ENCODE measurements at regions not wholly inside any gene's neighbourhood (a gene's known extent, or its start where the extent isn't known, plus 50 kb on each side); places are given as distances from the start of the nearest gene placed in this dataset.

DNA sequence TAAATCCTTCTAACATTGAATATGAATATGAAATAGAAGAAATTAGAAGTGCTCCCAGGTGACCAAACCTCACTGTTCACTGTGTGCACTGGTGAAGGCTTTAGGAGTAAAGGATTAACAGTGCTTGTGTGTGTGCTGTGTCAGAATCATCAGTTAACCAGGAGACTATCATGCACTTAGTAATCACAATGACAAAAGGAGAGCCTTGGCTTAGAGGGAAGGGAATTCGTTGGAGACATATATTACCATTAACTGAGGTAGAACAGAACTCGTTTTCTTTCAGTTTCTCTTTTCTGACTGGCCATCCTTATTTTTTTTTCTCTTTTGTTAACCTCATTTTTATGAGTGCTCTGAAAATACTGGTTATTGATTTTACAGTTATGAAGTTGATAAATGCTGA lies 213.3 kb upstream of the GBE1 start:
- Histone ChIP-seq H3K4me1 (ENCODE audit: insufficient read depth, low read length) (peaks cover 8% of the 10 kb centered on the region; the same call in 1 of the 2 replicates), H3K9me3 (ENCODE audit: insufficient read depth, low read depth, low read length) (peaks cover 8% of the 10 kb centered on the region; the same call in 1 of the 2 replicates), H3K27ac (ENCODE audit: low read length) (no peak overlapping the region), H3K4me3 (ENCODE audit: low read length) (no peak overlapping the region), H3K27me3 (ENCODE audit: insufficient read depth, low read length) (no peaks in the 10 kb centered on the region), H3K36me3 (ENCODE audit: insufficient read depth, low read depth, low read length) (no peaks in the 10 kb centered on the region), H3K9ac (ENCODE audit: low read depth, low read length) (no peak overlapping the region)

DNA sequence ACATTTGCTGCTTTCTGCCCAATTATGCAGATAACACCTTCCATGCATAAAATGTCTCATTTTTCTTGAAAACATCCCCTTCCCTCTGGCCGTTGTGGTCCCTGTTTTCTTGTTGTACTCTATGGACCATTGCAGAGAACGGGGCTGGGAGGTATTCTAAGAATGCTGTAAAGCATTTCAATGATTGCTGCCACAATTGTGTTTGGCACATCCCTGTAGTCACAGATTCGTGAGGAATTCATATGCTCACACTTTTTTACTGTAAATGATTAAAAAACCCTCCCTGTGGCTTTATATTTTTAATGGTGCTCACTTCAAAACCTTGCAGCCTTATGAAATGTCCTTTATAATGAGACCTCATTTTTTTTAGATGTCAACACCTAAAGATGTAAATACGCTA lies 207.2 kb upstream of the GBE1 start:
- Histone ChIP-seq H3K27ac (ENCODE audit: low read length) (no peak overlapping the region), H3K36me3 (ENCODE audit: insufficient read depth, low read depth, low read length) (no peaks in the 10 kb centered on the region), H3K9me3 (ENCODE audit: insufficient read depth, low read depth, low read length) (peaks cover 8% of the 10 kb centered on the region; the same call in 1 of the 2 replicates), H3K9ac (ENCODE audit: low read depth, low read length) (no peak overlapping the region), H3K27me3 (ENCODE audit: insufficient read depth, low read length) (no peaks in the 10 kb centered on the region), H3K4me1 (ENCODE audit: insufficient read depth, low read length) (peaks cover 43% of the 10 kb centered on the region; the same call in 1 of the 2 replicates), H3K4me3 (ENCODE audit: low read length) (no peak overlapping the region)

DNA sequence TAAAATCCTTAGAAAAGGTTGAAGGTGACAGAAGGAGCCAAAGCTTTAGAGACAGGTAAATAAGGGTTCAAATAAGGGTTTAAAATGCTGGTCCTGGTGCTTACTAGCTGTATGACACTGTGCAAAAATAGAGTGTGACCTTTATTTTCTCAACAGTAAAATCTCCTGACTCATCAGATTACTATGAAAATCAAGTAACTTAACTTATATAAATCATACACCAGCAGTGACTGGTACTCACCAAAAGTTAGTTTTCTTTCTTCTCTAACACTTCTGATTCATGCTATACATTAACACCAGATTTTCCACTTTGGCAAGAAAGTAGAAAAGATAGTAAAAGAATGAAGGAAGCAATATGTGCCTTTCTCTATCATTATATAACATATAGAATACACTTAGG lies 205.9 kb upstream of the GBE1 start:
- H3K36me3 ChIP-seq (ENCODE audit: insufficient read depth, low read depth, low read length) = no peaks in the 10 kb centered on the region
- H3K4me3 ChIP-seq (ENCODE audit: low read length) = no peak overlapping the region
- peaks cover 43% of the 10 kb centered on the region; the same call in 1 of the 2 replicates for H3K4me1 ChIP-seq (ENCODE audit: insufficient read depth, low read length)
- H3K9ac ChIP-seq (ENCODE audit: low read depth, low read length) = no peak overlapping the region
- no peak overlapping the region for H3K27ac ChIP-seq (ENCODE audit: low read length)
- peaks cover 8% of the 10 kb centered on the region; the same call in 1 of the 2 replicates for H3K9me3 ChIP-seq (ENCODE audit: insufficient read depth, low read depth, low read length)
- no peaks in the 10 kb centered on the region for H3K27me3 ChIP-seq (ENCODE audit: insufficient read depth, low read length)

- no peaks in the 10 kb centered on the region for H3K9me3 ChIP-seq (ENCODE audit: insufficient read depth, low read depth, low read length)
- no peaks in the 10 kb centered on the region for H3K27me3 ChIP-seq (ENCODE audit: insufficient read depth, low read length)
- H3K4me3 ChIP-seq (ENCODE audit: low read length) = peak overlapping the region; percentile 37; the same call in 1 of the 2 replicates
- peak overlapping the region; percentile 44 for H3K27ac ChIP-seq (ENCODE audit: low read length)
- no peaks in the 10 kb centered on the region for H3K36me3 ChIP-seq (ENCODE audit: insufficient read depth, low read depth, low read length)
- H3K4me1 ChIP-seq (ENCODE audit: insufficient read depth, low read length) = peaks cover 43% of the 10 kb centered on the region; the same call in 1 of the 2 replicates
- peak overlapping the region; percentile 29; the same call in 1 of the 2 replicates for H3K9ac ChIP-seq (ENCODE audit: low read depth, low read length)
Observed at GRCh38 chr3:81965696-81966095, 204.3 kb upstream of the GBE1 start.

- no peaks in the 10 kb centered on the region for H3K27me3 ChIP-seq (ENCODE audit: insufficient read depth, low read length)
- H3K36me3 ChIP-seq (ENCODE audit: insufficient read depth, low read depth, low read length) = no peaks in the 10 kb centered on the region
- no peaks in the 10 kb centered on the region for H3K9me3 ChIP-seq (ENCODE audit: insufficient read depth, low read depth, low read length)
- H3K9ac ChIP-seq (ENCODE audit: low read depth, low read length) = no peak overlapping the region
- peaks cover 31% of the 10 kb centered on the region; the same call in 1 of the 2 replicates for H3K4me1 ChIP-seq (ENCODE audit: insufficient read depth, low read length)
- no peak overlapping the region for H3K27ac ChIP-seq (ENCODE audit: low read length)
- H3K4me3 ChIP-seq (ENCODE audit: low read length) = no peak overlapping the region
Observed at GRCh38 chr3:81962396-81962795, 201.0 kb upstream of the GBE1 start.

- H3K27ac ChIP-seq (ENCODE audit: low read length) = no peak overlapping the region
- H3K27me3 ChIP-seq (ENCODE audit: insufficient read depth, low read length) = no peaks in the 10 kb centered on the region
- no peaks in the 10 kb centered on the region for H3K36me3 ChIP-seq (ENCODE audit: insufficient read depth, low read depth, low read length)
- H3K9ac ChIP-seq (ENCODE audit: low read depth, low read length) = no peak overlapping the region
- peaks cover 1% of the 10 kb centered on the region; the same call in 1 of the 2 replicates for H3K4me1 ChIP-seq (ENCODE audit: insufficient read depth, low read length)
- H3K9me3 ChIP-seq (ENCODE audit: insufficient read depth, low read depth, low read length) = no peaks in the 10 kb centered on the region
- H3K4me3 ChIP-seq (ENCODE audit: low read length) = no peak overlapping the region
Observed at GRCh38 chr3:81958972-81959640, 197.7 kb upstream of the GBE1 start.

- H3K9ac ChIP-seq (ENCODE audit: low read depth, low read length) = no peak overlapping the region
- no peak overlapping the region for H3K4me3 ChIP-seq (ENCODE audit: low read length)
- H3K9me3 ChIP-seq (ENCODE audit: insufficient read depth, low read depth, low read length) = no peaks in the 10 kb centered on the region
- no peaks in the 10 kb centered on the region; the same call in 1 of the 2 replicates for H3K4me1 ChIP-seq (ENCODE audit: insufficient read depth, low read length)
- H3K27me3 ChIP-seq (ENCODE audit: insufficient read depth, low read length) = no peaks in the 10 kb centered on the region
- no peaks in the 10 kb centered on the region for H3K36me3 ChIP-seq (ENCODE audit: insufficient read depth, low read depth, low read length)
- H3K27ac ChIP-seq (ENCODE audit: low read length) = no peak overlapping the region
Observed at GRCh38 chr3:81955878-81956277, 194.4 kb upstream of the GBE1 start.

GRCh38 chr3:81953111-81953510 lies 191.7 kb upstream of the GBE1 start:
- Histone ChIP-seq H3K9me3 (ENCODE audit: insufficient read depth, low read depth, low read length) (no peaks in the 10 kb centered on the region), H3K4me3 (ENCODE audit: low read length) (no peak overlapping the region), H3K27me3 (ENCODE audit: insufficient read depth, low read length) (no peaks in the 10 kb centered on the region), H3K36me3 (ENCODE audit: insufficient read depth, low read depth, low read length) (no peaks in the 10 kb centered on the region), H3K9ac (ENCODE audit: low read depth, low read length) (no peak overlapping the region), H3K4me1 (ENCODE audit: insufficient read depth, low read length) (no peaks in the 10 kb centered on the region; the same call in 1 of the 2 replicates), H3K27ac (ENCODE audit: low read length) (no peak overlapping the region)

DNA sequence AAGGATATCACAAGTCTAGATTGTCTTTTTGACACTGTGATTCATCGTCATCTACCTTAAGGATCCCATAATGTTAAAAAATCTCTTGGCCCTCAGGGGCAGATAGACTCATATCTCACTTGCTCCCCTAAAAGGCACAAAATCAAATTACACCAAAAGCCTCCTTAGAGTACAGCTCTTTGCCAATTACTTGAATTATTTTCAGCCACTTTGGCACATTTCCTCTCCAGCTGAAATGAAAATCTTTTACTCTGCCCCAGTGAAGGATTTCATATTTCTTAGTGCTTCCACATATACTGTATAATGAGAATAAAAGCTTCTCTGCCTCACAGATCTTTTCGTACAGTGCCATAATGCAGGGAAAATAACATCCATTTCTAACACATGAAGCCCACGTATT lies 190.7 kb upstream of the GBE1 start:
- Histone ChIP-seq H3K27me3 (ENCODE audit: insufficient read depth, low read length) (no peaks in the 10 kb centered on the region), H3K9ac (ENCODE audit: low read depth, low read length) (no peak overlapping the region), H3K9me3 (ENCODE audit: insufficient read depth, low read depth, low read length) (no peaks in the 10 kb centered on the region), H3K27ac (ENCODE audit: low read length) (no peak overlapping the region), H3K36me3 (ENCODE audit: insufficient read depth, low read depth, low read length) (no peaks in the 10 kb centered on the region), H3K4me3 (ENCODE audit: low read length) (no peak overlapping the region), H3K4me1 (ENCODE audit: insufficient read depth, low read length) (no peaks in the 10 kb centered on the region; the same call in 1 of the 2 replicates)

DNA sequence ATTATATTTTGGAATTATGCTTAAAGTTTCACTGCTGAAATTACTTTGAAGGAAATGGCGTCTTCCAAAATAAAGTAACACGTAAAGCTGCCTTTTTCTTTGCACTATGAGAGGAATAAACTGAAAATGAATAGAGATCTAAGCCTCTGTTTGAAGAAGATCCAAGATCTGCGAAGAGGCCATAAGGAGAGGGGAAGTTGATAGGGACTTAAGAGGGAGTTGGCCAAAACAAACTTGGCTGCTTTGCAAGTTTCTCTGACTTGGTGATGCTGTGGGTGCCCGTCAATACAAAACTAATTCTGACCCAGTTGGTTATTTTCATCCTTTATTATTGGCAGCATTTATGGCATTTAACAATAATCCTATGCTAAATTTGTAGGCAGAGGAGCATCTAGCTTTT lies 190.2 kb upstream of the GBE1 start:
- no peaks in the 10 kb centered on the region for H3K36me3 ChIP-seq (ENCODE audit: insufficient read depth, low read depth, low read length)
- no peaks in the 10 kb centered on the region for H3K27me3 ChIP-seq (ENCODE audit: insufficient read depth, low read length)
- no peaks in the 10 kb centered on the region; the same call in 1 of the 2 replicates for H3K4me1 ChIP-seq (ENCODE audit: insufficient read depth, low read length)
- H3K9me3 ChIP-seq (ENCODE audit: insufficient read depth, low read depth, low read length) = no peaks in the 10 kb centered on the region
- H3K9ac ChIP-seq (ENCODE audit: low read depth, low read length) = no peak overlapping the region
- H3K4me3 ChIP-seq (ENCODE audit: low read length) = no peak overlapping the region
- H3K27ac ChIP-seq (ENCODE audit: low read length) = no peak overlapping the region

- Histone ChIP-seq H3K27me3 (ENCODE audit: insufficient read depth, low read length) (no peaks in the 10 kb centered on the region), H3K27ac (ENCODE audit: low read length) (no peak overlapping the region), H3K9ac (ENCODE audit: low read depth, low read length) (no peak overlapping the region), H3K4me3 (ENCODE audit: low read length) (no peak overlapping the region), H3K36me3 (ENCODE audit: insufficient read depth, low read depth, low read length) (no peaks in the 10 kb centered on the region), H3K4me1 (ENCODE audit: insufficient read depth, low read length) (no peaks in the 10 kb centered on the region; the same call in 1 of the 2 replicates), H3K9me3 (ENCODE audit: insufficient read depth, low read depth, low read length) (no peaks in the 10 kb centered on the region)
Observed at GRCh38 chr3:81951106-81951505, 189.7 kb upstream of the GBE1 start.

DNA sequence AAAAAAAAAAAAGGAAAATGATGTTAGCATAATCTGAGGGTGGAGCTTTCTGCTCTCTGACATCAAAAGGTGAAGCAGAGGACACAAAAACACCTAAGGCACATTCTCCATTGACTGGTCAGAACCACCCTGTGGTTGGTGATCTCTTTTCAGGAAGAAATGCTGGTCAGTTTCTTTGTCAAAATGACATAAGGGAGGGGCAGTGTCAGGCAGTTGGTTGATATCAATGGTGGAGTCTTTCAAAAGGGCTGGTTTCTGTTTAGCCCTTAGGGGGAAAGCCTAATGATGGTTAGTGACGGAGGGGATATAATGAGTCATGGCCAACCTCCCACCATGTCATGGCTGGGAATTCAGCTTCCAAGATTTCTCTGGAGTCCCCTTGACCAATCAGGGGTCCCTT lies 185.9 kb upstream of the GBE1 start:
- no peaks in the 10 kb centered on the region for H3K36me3 ChIP-seq (ENCODE audit: insufficient read depth, low read depth, low read length)
- H3K27ac ChIP-seq (ENCODE audit: low read length) = no peak overlapping the region
- peaks cover 22% of the 10 kb centered on the region; the same call in 1 of the 2 replicates for H3K9me3 ChIP-seq (ENCODE audit: insufficient read depth, low read depth, low read length)
- H3K4me3 ChIP-seq (ENCODE audit: low read length) = no peak overlapping the region
- no peaks in the 10 kb centered on the region for H3K27me3 ChIP-seq (ENCODE audit: insufficient read depth, low read length)
- no peaks in the 10 kb centered on the region; the same call in 1 of the 2 replicates for H3K4me1 ChIP-seq (ENCODE audit: insufficient read depth, low read length)
- H3K9ac ChIP-seq (ENCODE audit: low read depth, low read length) = no peak overlapping the region
